K562 (cell line): ENCODE measurements at regions not wholly inside any gene's neighbourhood (a gene's known extent, or its start where the extent isn't known, plus 50 kb on each side); places are given as distances from the start of the nearest gene placed in this dataset.
A peak's percentile ranks its signal among the peaks of the same experiment; 100 is the strongest.

ENCODE experiments used
- ATAC-seq: fragments of 200-7000 bp; cut with Tn5 transposase; 3 replicates; pipeline ENCODE4 v1.9.1; 2020; ENCODE audit warnings: moderate library complexity
- BruUV-seq: library from RNA; stranded (reverse); fragments of 400-500 nt; replicated peaks from 2 replicates; lab custom pipeline; 2021; lab: Mats Ljungman, UMichigan
- CTCF ChIA-PET: fragments of 300-600 bp; formaldehyde crosslinking; extraction: SDS; loops from one replicate; lab custom pipeline; 2021; ENCODE audit warnings: low intra/inter-chr PET ratio; lab: Yijun Ruan, JAX
- POLR2A ChIA-PET: fragments of 300-600, 350-650 bp; sonication (Branson Sonifier 250); formaldehyde crosslinking; extraction: SDS; loops from one replicate; lab custom pipeline; 2021; ENCODE audit warnings: antibody characterized with exemption, inconsistent platforms; lab: Yijun Ruan, JAX
- DNase-seq, 4 experiments: peaks; one replicate each; pipeline versions ENCODE4 v3.0.0 to v3.0.0-alpha.2; 2011 to 2018; ENCODE audit warnings: low spot score in 3 of 4, mixed read lengths in 3 of 4; ENCODE audit errors: extremely low read depth in 1 of 4
- FAIRE-seq: peaks from 2 replicates; lab custom pipeline; 2011; peaks lifted over from hg19 to GRCh38; lab: Jason Lieb, UNC
- H2AFZ ChIP-seq: 2 replicates; pipeline ENCODE4 v1.6.0; 2011; ENCODE audit warnings: low read depth, low read length, control low read depth, inconsistent platforms
- H3K27ac ChIP-seq: fragments of 200-600 bp; 3 replicates; pipeline ENCODE4 v1.8.0; 2011; ENCODE audit warnings: low read depth, mild to moderate bottlenecking, control low read depth, inconsistent platforms, low read length, moderate library complexity, mixed read lengths; ENCODE audit errors: extremely low read depth
- H3K27me3 ChIP-seq, 2 experiments: fragments of 300-600 bp in 1 of 2; 2 replicates in 1 of 2; 3 replicates in 1 of 2; pipeline versions ENCODE4 v1.6.0 to v1.8.0; 2011; ENCODE audit warnings: inconsistent platforms in 2 of 2, low read length in 2 of 2, mild to moderate bottlenecking in 1 of 2, mixed read lengths in 1 of 2, moderate library complexity in 1 of 2; ENCODE audit not compliant: control insufficient read depth in 2 of 2, insufficient read depth in 2 of 2
- H3K36me3 ChIP-seq: fragments of 300-600 bp; 3 replicates; pipeline ENCODE4 v1.8.0; 2011; ENCODE audit warnings: mild to moderate bottlenecking, low read length, inconsistent platforms; ENCODE audit not compliant: control insufficient read depth, insufficient read depth
- H3K4me1 ChIP-seq, 2 experiments: fragments of 200-600 bp in 1 of 2; replicated peaks in 1 of 2; 2 replicates in 1 of 2; 3 replicates in 1 of 2; pipeline versions ENCODE4 v1.5.1 to v1.8.0; 2011; ENCODE audit warnings: inconsistent platforms in 2 of 2, low read length in 2 of 2, mild to moderate bottlenecking in 1 of 2, mixed read lengths in 1 of 2, moderate library complexity in 1 of 2; ENCODE audit not compliant: control insufficient read depth in 2 of 2, insufficient read depth in 2 of 2
- H3K4me2 ChIP-seq: 2 replicates; pipeline ENCODE4 v1.6.1; 2011; ENCODE audit warnings: low read length, control low read depth, inconsistent platforms, mixed read lengths; ENCODE audit not compliant: insufficient read depth
- H3K4me3 ChIP-seq: fragments of 200-600 bp; sonication (generic), shearing (Covaris generic); 2 replicates; pipeline ENCODE4 v1.5.1; 2016; ENCODE audit warnings: control low read depth, inconsistent platforms
- H3K79me2 ChIP-seq: fragments of 200-600 bp; 3 replicates; pipeline ENCODE4 v1.8.0; 2011; ENCODE audit warnings: low read length, inconsistent platforms; ENCODE audit not compliant: control insufficient read depth, insufficient read depth
- H3K9ac ChIP-seq, 2 experiments: 2 replicates each; pipeline versions ENCODE4 v1.6.0 to v1.6.1; 2011; ENCODE audit warnings: low read depth in 2 of 2, low read length in 2 of 2, control low read depth in 1 of 2, inconsistent platforms in 1 of 2, mild to moderate bottlenecking in 1 of 2, mixed read lengths in 1 of 2; ENCODE audit not compliant: insufficient read depth in 1 of 2
- H3K9me1 ChIP-seq: one replicate; pipeline ENCODE4 v1.6.0; 2011; ENCODE audit warnings: inconsistent platforms, mild to moderate bottlenecking, low read length, moderate library complexity; ENCODE audit not compliant: control insufficient read depth, insufficient read depth
- H3K9me3 ChIP-seq: replicated peaks from 2 replicates; pipeline ENCODE4 v1.5.1; 2011; ENCODE audit warnings: low read depth, low read length, inconsistent platforms; ENCODE audit not compliant: control insufficient read depth, insufficient read depth
- H4K20me1 ChIP-seq: replicated peaks from 2 replicates; pipeline ENCODE4 v1.6.1; 2011; ENCODE audit warnings: low read length, inconsistent platforms, mixed read lengths; ENCODE audit not compliant: control insufficient read depth, insufficient read depth
- ARNT ChIP-seq, 2 experiments: fragments of 450-650 bp; IDR thresholded peaks; 2 replicates each; pipeline ENCODE4 v1.6.1; 2016; ENCODE audit warnings: mild to moderate bottlenecking in 1 of 2
- MXD1 ChIP-seq: fragments of 250-450 bp; sonication (Bioruptor Pico); IDR thresholded peaks from 2 replicates; pipeline ENCODE4 v1.8.0; 2021; ENCODE audit warnings: borderline replicate concordance, mild to moderate bottlenecking, moderate library complexity; ENCODE audit not compliant: poor library complexity, severe bottlenecking
- ZNF24 ChIP-seq: fragments of 450-650 bp; IDR thresholded peaks from 2 replicates; pipeline ENCODE4 v1.6.1; 2016
- WGBS: fragments of 100-300 bp; shearing (Covaris generic); methylation state at CpG from one replicate; pipeline ENCODE4 v1.1.6; 2016; ENCODE audit warnings: low coverage, mixed read lengths; ENCODE audit not compliant: insufficient coverage; ENCODE audit errors: missing lambda C conversion rate; 5-methylcytosine and 5-hydroxymethylcytosine counted together
- in situ Hi-C: fragments of 300-500 bp; cut with MboI; formaldehyde crosslinking; loops from 4 replicates; pipeline ENCODE4 v1.15.0; 2018; ENCODE audit warnings: inconsistent platforms, mixed read lengths
- intact Hi-C: fragments of 100-400 bp; cut with micrococcal nuclease; formaldehyde crosslinking; loops from 2 replicates; pipeline ENCODE4 v1.14.2; 2022

- ChIA-PET POLR2A (no interaction called here), CTCF (no interaction called here)
- H2AFZ ChIP-seq: peak overlapping the region; percentile 94
- no TSS peak for BruUV-seq
- intact Hi-C loops: no loop called here
- H3K9me3 ChIP-seq: no peaks in the 10 kb centered on the region
- 80% methylated on average over 4 of the region's 5 CpGs for WGBS
- H3K79me2 ChIP-seq: no peaks in the 10 kb centered on the region
- no peak for TF ChIP-seq MXD1 (CRISPR knock-in tag)
- no peak for TF ChIP-seq ARNT (IDR thresholded peaks at IDR 0.05)
- peak; percentile 46; the same call in 1 of the 2 replicates for TF ChIP-seq ZNF24
- FAIRE-seq: no peak
- H3K9me1 ChIP-seq: peaks cover 3% of the 10 kb centered on the region
- H4K20me1 ChIP-seq: no peaks in the 10 kb centered on the region
- no peaks in the 10 kb centered on the region for H3K36me3 ChIP-seq
- H3K9ac ChIP-seq: no peak overlapping the region
- peak overlapping the region; percentile 1; the same call in 1 of the 3 replicates for H3K27ac ChIP-seq
- in situ Hi-C loops: no loop called here
- 0 out of 2 replicates have a peak overlapping the region, but pooled peaks have one; percentile 25 for H3K4me2 ChIP-seq
- no peaks in the 10 kb centered on the region for H3K27me3 ChIP-seq
- H3K4me3 ChIP-seq: no peak overlapping the region
- ATAC-seq: no peak; the same call in 2 of the 3 replicates
- H3K4me1 ChIP-seq: peaks cover 3 to 18% of the 10 kb centered on the region in 2 experiments; a peak in 3 of 5 replicates
- DNase-seq: no peak
Observed at GRCh38 chr9:88808761-88809354, 182.4 kb upstream of the S1PR3 start.
